ENCODE measurements at regions not wholly inside any gene's neighbourhood (a gene's known extent, or its start where the extent isn't known, plus 50 kb on each side); places are given as distances from the start of the nearest gene placed in this dataset.
A peak's percentile ranks its signal among the peaks of the same experiment; 100 is the strongest.

DNA sequence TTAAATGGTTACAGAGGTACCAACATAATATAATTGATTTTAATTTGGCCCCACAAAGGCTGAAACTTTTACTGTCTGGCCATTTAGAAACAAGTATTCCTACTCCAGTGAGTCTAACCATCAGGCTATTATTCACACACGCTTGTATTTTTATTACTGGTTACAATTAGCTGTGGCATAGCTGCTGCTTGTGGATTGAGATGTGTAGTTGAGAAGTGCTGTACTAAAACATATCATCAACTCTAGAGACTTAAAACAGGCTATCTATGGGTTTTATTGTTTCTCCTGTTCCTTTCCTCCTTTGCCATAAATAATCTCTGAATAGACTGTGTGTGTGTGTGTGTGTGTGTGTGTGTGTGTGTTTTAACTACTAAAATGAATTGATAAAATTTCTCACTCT is 530.2 kb downstream of the CCDC85A start:
- no peak for DNase-seq

DNA sequence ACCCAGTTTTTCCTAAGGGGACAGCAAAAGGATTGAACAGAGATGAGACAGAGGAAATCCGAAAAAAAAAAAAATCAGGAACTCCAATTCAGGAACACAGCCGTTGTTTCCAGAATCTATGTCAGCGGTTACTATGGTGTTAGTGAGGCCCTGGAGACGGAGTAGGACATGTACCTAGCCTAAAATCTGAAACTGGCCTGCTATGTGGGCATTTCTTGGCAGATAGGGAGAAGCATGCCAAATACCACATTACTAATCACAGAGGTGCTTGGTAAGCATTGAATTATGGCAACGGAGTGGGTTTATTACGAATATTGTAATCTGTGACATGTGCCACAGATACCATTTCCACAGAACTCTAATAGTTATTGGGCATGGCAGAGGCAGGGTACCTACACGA is 530.6 kb downstream of the CCDC85A start:
- DNase-seq = no peak

DNA sequence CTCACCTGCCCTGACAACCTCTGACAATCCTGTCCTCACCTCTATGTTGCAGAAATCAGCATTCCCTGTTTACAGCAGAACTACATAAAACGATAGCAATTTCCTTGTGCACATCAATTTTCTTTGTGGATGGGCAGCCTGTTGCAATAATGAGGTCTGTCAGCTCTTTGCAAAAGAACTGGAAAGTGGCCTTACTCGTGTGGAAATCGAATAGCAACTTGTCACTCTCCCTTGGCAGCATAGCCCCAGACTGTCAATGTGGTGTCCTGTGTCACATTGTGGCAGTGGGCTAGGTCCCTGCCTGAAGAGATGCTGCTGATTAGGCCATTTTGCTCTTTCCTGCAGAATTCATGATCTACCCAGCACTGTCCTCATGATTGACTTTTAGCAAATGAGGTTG is 531.9 kb downstream of the CCDC85A start:
- no peak for DNase-seq

DNA sequence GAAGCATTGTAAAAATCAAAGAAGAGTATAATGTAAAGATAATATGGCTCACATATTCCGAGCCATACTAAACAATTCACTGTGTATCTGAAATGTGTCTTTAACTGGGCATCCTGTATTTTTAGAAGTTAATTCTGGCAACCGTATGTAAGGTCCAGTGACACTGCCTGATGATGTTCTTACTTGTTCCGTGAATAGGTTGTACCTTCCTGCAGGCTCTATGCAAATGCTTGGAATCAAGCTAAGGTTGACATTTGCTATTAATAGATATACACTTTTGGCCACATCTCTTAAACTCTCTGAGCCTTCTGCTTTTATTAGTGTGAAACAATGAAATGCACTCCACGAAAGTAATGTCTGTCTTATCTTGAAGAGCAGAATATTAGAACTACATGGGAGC is 534.6 kb downstream of the CCDC85A start:
- no peak for DNase-seq

DNA sequence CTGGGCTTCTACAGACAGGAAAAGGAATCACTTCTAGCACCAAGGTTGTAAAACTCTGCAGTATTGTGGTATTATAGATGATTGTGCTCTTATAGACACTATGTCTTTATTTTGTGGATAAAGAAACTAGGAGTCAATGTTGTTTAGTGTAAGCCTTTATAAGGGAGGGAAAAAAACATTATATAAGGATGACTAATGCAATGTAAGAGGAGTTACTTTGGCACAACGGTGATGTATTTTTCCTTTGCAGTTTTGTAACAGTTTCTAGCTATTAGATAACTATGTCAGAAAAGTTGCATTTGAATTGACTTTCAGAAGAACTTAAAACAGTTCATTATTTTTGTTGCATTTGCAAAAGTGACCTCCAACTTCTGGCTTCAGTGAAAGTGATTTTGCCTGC is 545.4 kb downstream of the CCDC85A start:
- DNase-seq = no peak

DNA sequence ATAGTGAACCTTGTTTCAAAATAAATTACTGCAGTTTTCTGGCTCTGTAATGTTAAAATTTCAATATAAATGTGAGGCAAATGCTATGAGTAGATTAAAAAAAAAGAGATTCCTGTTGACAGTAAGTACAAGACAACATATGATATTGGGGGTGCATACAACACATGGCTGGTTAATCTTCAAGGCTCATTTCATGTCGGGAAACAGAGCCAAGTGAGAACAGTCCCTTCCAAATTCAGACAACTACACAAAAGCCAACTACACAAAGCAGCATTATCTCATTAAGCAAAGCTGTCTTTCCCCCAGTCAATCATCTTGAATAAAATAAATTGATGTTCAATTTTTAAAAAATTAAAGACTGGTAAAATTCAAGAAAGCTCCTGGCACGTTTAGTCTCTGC is 549.2 kb downstream of the CCDC85A start:
- DNase-seq = no peak

DNA sequence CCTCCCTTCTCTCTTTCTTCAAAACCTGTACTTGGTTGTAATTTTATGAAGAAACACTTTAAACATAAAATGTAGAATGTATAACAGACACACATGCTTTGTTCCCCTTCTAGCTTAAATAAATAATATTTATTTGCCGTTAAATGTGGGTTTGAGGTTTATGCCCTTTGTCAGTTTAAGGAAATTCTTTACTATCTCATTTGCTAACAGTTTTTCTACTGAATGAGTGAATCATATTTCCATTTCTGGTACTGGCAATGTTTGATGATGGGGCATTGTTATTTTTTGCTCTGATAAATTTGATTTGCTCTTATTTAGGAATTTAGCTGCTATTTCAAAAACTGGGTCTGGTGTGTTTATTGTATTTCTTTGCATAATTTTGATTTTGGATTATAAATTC is 555.6 kb downstream of the CCDC85A start:
- DNase-seq = no peak

DNA sequence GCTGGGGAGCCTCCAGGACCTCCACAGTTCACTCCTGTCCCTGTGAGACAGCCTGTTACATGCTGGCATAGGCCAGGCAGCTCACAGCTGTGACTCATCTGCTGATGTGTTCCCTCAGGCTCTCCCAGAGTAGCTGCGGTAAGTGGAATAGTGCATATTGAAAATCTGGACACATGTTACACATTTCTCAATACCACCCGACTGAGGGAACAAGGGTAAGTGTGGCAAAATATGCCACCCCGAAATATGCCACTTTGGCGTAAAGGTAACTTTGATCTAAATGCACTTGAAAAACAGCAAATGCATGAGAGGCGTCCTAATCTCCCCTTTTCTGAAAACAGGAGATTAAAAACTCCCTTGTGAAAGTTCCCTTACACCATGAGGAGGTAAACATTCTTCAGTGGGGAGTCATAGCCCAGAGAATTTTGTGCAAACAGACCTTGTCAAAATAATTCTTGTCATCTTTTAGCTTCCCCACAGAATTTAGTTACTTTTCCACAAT is 557.9 kb downstream of the CCDC85A start:
- DNase-seq = peak; percentile 44

DNA sequence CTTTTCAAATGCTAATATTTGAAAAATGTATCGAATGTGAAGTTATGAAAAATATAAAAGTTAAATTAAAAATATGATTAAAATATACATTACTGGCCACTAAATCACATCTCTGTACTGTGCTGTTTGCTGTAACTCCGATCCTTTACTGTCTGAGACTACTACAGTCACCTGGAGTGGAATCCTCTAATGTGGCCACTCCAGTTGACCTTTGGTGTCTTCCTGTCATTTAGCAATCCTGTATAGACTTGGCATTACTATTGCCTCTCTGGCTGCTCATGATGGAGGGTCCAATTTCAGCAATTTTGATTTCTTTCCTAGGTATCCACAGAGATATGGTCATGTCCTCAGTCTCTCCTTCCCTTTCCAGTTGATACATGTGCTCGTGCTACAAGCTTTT is 560.0 kb downstream of the CCDC85A start:
- DNase-seq = no peak

DNA sequence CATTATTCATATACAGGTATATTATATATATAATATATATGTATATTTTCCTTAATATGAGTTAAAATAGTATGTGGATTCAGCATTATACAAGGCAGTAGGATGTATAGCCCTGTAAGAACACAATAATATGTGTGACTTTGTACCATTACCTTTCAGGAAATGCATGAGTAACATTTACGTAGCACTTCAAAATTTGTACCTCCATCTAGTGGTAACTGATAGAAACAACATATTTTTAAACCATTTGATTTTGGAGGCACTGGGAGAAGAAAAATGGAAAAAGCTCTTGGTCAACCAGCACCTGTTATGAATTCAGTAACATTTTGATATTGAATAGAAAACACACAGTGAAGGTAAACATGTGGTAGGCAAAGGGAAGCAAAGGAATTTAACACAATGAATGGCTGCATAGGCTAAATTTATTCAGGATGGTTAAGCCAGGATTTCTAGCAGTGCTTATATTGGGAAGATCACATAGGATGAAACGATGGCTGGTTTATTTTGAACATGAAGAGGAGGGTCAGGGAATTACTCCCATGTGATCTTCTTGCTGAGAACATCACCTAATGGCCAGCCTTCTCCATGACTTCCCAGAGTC is 565.5 kb downstream of the CCDC85A start:
- no peak for DNase-seq

DNA sequence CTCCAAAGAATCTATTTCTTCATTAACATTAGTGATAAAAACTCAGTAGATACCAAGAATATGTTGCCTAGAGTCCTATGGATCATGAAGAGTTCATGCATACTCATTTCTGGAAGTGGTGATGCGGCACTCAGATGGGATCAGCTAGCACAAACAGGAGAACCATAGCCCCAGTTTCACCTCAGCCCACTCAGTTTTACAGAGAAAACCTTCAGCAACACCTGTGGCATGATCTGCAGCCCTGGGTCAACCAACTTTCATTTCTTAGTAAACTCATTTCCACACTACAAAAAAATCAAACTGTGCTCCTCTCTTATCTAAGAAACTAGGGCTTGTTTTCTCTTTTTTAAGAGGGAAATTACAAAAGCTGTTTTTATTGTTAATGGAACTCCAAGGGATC is 569.4 kb downstream of the CCDC85A start:
- no peak for DNase-seq

DNA sequence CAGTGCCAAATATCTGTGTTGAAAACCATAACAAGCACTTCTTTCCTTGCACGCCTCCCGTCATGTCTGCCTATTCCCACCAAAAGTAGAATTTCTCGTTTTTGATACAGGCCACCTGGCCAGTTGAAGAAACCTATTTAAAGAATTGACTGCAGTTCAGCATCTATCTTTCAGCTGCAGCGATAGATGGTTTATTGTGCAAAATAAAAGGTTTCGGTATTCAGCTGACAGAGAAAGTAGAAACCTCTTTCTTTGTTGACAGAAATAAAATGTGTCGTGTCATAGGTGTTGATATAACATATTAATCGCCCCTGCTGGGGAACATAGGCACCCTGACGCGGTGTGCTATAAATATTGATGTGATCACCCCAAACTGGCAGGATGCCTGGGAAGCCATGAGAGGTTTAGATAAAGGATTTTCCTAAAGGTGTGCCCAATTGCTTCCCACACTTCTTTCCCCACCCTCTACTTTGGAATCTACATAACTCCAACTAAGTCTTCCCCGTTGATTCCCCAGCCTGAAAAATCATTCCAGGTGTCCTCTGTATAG is 570.4 kb downstream of the CCDC85A start:
- no peak for DNase-seq

DNA sequence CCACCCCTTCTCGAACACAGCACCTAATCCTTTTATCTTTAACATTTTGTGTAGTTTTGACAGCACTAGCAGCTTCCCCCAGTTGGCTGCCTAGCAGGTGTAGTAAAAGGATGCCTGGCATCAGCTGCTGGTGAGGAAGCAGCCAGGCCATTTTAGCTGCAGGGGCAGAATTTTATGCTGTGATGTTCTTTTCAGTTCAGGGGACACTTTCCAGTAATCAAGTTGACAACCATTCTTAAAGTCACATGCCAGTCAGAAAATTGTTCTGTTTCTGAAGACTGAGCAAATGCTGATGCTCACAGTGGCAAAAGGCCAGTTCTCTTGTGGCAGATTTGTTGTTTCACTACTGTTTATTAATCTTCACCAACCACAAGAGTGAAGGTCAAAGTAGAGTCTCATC is 570.8 kb downstream of the CCDC85A start:
- no peak for DNase-seq

DNA sequence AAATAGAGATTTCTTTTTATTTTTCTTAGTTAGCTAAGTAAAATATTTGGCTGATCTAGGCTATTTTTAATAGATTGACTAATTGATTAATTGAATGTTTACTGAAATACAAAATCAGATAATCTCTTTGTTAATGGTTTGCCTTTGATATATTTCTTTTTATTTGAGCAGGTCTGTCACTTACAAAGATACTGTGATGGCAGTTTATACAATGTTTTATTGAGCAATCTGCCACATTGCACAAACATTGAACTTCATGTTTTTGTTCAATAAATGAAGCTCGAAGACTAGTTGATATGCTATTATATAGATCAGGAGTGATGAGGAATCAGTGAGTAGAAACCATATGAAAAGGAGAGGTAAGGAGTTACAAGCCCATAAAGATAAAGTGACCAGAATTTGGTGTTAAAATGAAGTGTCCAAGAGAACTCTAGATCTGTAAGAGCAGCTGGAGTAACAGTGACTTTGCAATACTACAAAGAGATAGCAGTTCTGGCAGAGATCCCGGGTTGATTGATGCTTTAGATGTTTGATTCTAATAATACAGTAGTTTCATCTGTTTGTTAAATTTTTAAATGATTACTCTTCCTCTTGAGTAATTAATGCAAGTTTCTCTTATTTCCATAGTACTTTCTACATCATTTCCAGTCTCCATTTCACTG is 574.2 kb downstream of the CCDC85A start:
- no peak for DNase-seq

DNA sequence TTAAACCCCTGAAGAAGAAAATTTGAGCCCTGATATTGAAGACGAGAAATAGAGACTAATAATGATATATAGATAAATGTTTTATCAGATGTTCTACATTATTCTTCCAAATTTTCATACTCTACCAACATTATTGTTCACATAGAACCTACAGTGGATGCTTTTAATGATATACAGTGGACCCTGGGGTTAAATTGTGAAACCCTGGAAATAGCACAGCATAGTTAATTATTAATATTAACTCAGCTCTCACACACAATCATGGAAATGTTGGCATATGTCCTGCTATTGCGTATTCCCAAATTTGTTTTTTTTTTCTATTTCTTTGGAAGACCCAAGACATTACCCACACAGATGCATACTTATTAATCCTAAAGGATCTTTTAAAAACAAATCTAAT is 579.9 kb downstream of the CCDC85A start:
- DNase-seq = no peak

DNA sequence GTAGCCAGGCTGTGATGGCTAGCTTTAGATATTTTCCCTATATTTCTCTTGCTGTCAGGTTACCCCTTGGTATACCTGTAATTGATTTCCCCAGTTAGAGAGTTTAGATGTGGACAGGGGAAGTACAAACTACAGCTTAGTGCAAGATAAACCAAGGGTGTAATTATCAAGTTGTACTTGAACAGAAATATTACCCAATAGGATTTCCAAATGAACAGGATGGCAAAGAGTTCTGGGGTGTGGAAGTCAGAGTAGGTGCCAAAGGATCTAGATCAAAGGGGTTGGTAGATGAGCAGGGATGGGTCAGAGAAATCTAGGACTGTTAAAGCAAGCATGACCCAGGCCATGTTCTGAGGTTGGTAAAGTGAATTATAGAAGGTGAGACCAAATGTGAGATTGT is 585.2 kb downstream of the CCDC85A start:
- no peak for DNase-seq

DNA sequence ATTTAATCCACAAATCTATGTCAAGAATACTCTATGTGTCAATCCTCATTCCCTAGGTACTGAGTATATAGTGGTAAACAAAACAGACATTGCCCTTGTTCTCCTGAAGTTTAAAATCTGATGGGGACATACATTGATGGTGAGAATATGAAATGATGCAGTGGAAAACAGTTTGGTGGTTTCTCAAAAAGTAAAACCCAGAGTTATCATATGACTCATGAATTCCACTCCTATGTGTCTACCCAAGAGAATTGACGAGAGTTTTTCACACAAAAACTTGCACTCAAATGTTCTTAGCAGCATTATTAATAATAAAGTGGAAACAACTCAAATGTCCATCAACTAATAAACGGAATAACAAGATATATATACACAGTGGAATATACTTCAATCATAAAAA is 586.7 kb downstream of the CCDC85A start:
- no peak for DNase-seq

DNA sequence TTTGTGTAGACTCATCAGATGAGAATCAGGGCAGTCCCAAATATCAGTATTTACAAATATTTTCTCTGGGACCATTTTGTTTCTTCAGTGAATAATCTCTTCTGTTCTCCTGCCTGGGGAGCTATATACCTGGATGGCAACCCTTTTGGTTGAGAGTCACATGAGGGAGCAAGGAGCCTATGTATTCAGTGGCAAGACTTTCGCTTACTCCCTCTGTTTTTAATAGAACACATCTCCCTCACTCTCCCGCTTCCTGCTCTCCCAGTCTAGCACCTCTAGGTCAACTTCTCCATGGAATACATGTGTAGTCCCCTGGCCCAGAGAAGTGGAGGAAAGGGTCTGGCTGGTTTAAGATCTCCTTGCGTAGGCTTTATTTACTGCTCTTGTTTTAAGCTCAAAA is 600.3 kb downstream of the CCDC85A start:
- DNase-seq = no peak

DNA sequence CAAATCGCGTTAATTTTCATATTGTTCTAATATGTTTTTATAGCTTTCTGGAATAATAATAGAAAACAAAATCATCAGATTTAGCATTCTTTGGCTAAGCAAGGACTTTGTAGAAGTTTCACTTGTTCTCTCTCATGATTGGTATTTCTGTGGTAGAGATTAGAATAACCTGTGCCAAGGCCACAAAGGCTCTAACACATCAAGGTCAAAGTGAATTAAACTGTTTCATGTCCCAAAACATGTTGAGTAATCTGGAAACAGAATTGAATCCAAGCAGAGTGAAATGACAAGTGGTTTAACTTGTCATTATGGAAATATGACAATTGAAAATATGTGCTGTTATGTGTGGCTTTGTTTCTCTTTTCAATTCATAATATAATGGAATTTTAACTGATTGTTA is 617.4 kb downstream of the CCDC85A start:
- DNase-seq = no peak

DNA sequence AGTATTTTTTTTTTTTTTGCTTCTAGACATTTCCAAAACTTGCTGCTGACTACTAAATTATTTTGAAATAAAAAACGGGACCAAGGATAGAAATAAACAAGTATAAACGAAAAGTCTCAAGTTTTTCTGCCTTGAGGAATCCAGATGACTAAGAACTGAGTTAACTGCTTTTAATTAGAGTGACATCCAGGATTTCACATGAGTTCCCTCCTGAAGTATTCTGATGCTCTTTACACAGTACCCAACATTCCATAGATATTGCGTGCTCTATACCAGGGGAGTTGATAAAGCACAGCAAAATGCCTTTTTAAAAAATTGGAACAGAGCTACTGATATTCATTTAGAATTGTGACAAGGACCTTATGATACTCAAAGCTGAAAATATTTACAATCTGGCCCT is 618.0 kb downstream of the CCDC85A start:
- no peak for DNase-seq

DNA sequence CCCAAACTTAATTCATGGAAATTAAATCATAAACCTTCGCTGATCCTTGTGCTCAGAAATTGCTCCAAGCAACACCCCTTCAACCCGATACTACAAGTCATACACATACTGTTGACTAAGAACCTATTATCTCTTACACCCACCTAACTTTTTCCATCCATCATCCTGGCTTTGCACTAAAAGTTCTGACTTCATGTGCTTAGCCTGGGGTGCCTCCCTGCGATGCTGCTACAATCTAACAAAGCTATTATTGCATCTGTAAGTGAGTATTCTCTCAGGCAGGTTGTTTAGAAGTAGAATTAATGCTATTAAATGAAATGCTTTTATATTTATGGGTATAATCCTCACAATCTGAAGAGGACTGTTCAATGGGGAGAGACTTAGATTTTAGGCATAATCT is 619.8 kb downstream of the CCDC85A start:
- DNase-seq = no peak

DNA sequence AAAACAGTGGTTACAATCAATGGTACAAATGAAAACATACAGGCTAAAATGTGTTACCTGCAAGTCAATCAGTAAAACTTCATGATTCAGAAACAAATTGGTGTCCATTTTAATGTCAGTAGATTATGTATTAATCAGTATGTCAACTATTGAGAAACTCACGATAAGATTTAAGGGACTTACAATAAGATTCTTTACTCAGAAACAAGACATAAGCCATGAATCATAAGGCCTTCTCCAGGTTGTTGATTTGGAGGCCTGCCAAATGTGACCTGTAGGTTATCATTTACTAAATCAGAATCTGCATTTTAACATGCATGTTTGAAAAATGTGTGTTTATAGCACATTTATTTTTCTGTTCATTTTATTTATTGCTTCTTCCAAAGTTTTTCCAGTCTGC is 623.1 kb downstream of the CCDC85A start:
- DNase-seq = no peak

DNA sequence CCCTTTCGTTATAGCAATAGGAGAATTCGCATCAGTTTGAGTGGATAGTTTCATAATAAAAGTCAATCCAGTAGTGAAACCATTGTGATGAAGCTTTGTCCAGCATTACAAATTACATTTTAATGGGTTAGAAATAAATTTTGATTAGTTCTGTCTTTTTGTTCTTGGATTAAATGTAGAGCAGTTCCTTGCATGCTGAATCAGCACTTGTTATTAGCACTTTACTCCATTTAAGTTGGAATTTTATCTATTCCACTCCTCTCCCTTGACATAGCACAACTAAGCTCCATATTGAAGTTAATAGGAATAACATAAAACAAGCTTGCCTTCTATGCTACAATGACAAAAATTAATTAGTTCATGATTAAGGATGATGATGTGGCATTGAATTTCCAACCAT is 624.1 kb downstream of the CCDC85A start:
- DNase-seq = no peak

DNA sequence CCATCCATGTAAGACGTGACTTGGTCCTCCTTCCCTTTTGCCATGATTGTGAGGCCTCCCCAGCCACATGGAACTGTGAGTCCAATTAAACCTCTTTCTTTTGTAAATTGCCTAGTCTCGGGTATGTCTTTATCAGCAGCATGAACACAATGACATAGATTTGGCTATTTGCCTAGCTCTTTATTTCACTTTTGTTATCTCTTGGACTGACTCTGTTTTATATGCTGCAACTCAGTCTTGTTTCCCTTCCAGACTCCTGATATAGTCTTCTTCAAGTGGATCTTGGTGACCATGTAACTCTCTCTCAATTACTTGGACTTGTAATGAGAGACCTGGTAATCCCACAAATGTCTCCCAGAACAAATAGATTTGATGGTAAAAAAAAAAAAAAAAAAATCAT is 627.6 kb downstream of the CCDC85A start:
- no peak for DNase-seq

DNA sequence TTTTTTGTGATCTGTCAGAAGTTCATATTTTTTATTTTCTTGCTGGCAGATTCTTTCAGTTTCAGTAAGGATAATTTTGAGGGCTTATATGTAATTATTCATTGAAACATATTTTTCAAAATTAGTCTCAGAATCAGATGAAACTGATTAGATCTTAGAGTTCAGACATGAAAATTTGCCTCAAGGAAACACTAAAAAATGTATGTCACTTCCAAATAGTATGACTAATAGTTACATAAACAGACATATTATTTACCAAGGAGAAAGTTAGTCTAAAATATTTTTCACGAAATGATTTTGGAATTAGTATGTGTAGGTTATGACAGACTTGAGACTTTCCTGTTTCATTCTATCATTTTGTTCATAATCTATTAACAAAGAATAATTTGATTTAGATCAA is 628.6 kb downstream of the CCDC85A start:
- DNase-seq = no peak

Measured in right forelimb (tissue), 1 donor.